Naive thymus-derived CD4-positive, alpha-beta T cell (primary cell): ENCODE measurements at regions not wholly inside any gene's neighbourhood (a gene's known extent, or its start where the extent isn't known, plus 50 kb on each side); places are given as distances from the start of the nearest gene placed in this dataset.

Experiments used
- ATAC-seq: fragments of 150-1000 bp; cut with Tn5 transposase; 2 replicates; pipeline ENCODE4 v1.10.0; 2021; ENCODE audit warnings: mild to moderate bottlenecking, moderate library complexity
- CTCF ChIA-PET: fragments of 350-600 bp; sonication (Branson Sonifier 250); formaldehyde crosslinking; loops from one replicate; lab custom pipeline; 2021; ENCODE audit warnings: antibody characterized with exemption; lab: Charles Lee
- POLR2A ChIA-PET: fragments of 350-600 bp; sonication (Branson Sonifier 250); formaldehyde crosslinking; loops from one replicate; lab custom pipeline; 2021; ENCODE audit warnings: antibody characterized with exemption, inconsistent platforms; lab: Charles Lee
- DNase-seq, 9 donors: peaks; one replicate each; pipeline versions ENCODE4 v3.0.0 to v3.0.0-alpha.2; 2020 to 2022; ENCODE audit warnings: mixed read lengths in 1 of 9
- H3K27ac ChIP-seq: one replicate; pipeline ENCODE4 v1.7.0; 2013; ENCODE audit warnings: mild to moderate bottlenecking, low read depth, low read length, moderate library complexity
- H3K27me3 ChIP-seq, 2 donors: one replicate each; pipeline ENCODE4 v1.7.0; 2013; ENCODE audit warnings: low read length in 2 of 2, mild to moderate bottlenecking in 2 of 2, moderate library complexity in 2 of 2; ENCODE audit not compliant: control insufficient read depth in 2 of 2, insufficient read depth in 2 of 2
- H3K36me3 ChIP-seq, 3 experiments: 1 replicate in 2 of 3; 2 replicates in 1 of 3; pipeline ENCODE4 v1.7.0; 2013; ENCODE audit warnings: low read length in 3 of 3, mild to moderate bottlenecking in 3 of 3, moderate library complexity in 1 of 3; ENCODE audit not compliant: insufficient read depth in 3 of 3, control insufficient read depth in 2 of 3
- H3K4me1 ChIP-seq, 2 donors: one replicate each; pipeline ENCODE4 v1.7.0; 2013; ENCODE audit warnings: low read length in 2 of 2, mild to moderate bottlenecking in 2 of 2, moderate library complexity in 1 of 2; ENCODE audit not compliant: control insufficient read depth in 2 of 2, insufficient read depth in 2 of 2
- H3K4me3 ChIP-seq: 2 replicates; pipeline ENCODE4 v1.7.0; 2013; ENCODE audit warnings: mild to moderate bottlenecking, low read length
- H3K9me3 ChIP-seq, 3 experiments: 1 replicate in 2 of 3; 2 replicates in 1 of 3; pipeline ENCODE4 v1.7.0; 2013; ENCODE audit warnings: low read length in 3 of 3; ENCODE audit not compliant: control insufficient read depth in 2 of 3
- H3K27ac Mint-ChIP-seq, 9 donors: one replicate each; pipeline ENCODE4 v1.8.0; 2020 to 2022; ENCODE audit warnings: mixed read lengths in 9 of 9, mild to moderate bottlenecking in 8 of 9, moderate library complexity in 5 of 9, inconsistent platforms in 2 of 9
- H3K27me3 Mint-ChIP-seq, 5 donors: one replicate each; pipeline ENCODE4 v1.8.0; 2021 to 2022; ENCODE audit warnings: mixed read lengths in 5 of 5, mild to moderate bottlenecking in 1 of 5
- H3K36me3 Mint-ChIP-seq, 5 donors: one replicate each; pipeline ENCODE4 v1.8.0; 2020 to 2022; ENCODE audit warnings: mixed read lengths in 5 of 5, mild to moderate bottlenecking in 3 of 5, inconsistent platforms in 1 of 5
- H3K4me1 Mint-ChIP-seq, 7 donors: one replicate each; pipeline ENCODE4 v1.8.0; 2020 to 2022; ENCODE audit warnings: mixed read lengths in 7 of 7, mild to moderate bottlenecking in 3 of 7, inconsistent platforms in 1 of 7
- H3K4me3 Mint-ChIP-seq, 10 donors: one replicate each; pipeline ENCODE4 v1.8.0; 2020 to 2022; ENCODE audit warnings: mild to moderate bottlenecking in 10 of 10, mixed read lengths in 10 of 10, moderate library complexity in 6 of 10, inconsistent platforms in 2 of 10
- H3K9me3 Mint-ChIP-seq, 11 donors: one replicate each; pipeline ENCODE4 v1.8.0; 2020 to 2022; ENCODE audit warnings: mixed read lengths in 11 of 11, mild to moderate bottlenecking in 4 of 11, inconsistent platforms in 1 of 11, moderate library complexity in 1 of 11
- intact Hi-C, 2 donors: fragments of 100-400 bp; cut with micrococcal nuclease; formaldehyde crosslinking; loops; one replicate each; pipeline ENCODE4 v1.15.1; 2023

DNA sequence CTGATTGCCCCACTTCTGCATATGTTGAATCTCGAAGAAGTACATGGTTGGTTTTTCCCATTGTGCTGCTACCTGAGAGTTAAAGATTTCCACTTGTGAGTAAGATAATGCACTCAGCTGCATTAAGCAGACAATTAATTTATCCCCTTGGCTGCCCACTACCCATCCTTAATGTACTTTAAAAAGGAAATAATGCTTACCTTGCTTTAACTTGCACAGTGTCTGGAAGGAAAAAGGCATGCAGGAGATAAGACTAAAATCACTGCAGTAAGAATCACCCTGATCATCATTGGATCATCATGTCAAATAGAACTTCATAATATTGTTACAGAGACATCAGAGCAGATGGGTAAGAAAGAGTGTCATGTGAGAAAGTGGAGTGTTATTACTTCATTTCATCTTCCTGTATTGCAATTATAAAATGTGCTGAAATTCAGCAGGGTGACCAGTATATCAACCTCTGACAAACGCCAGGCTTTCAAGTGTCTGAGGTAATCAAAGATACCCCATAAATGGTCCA is 207.3 kb upstream of the PIK3C3 start:
- Mint-ChIP-seq H3K27me3 (peaks cover 0 to 6% (median 5%) of the 10 kb centered on the region in 5 donors), H3K4me3 (no peak overlapping the region), H3K36me3 (no peaks in the 10 kb centered on the region), H3K9me3 (peaks cover 0 to 5% (median 0%) of the 10 kb centered on the region in 11 donors), H3K4me1 (no peaks in the 10 kb centered on the region), H3K27ac (no peak overlapping the region)
- Histone ChIP-seq H3K36me3 (no peaks in the 10 kb centered on the region), H3K27ac (no peak overlapping the region), H3K4me1 (no peaks in the 10 kb centered on the region), H3K9me3 (no peaks in the 10 kb centered on the region), H3K27me3 (no peaks in the 10 kb centered on the region), H3K4me3 (no peak overlapping the region)
- POLR2A ChIA-PET: no interaction called here
- no peak for DNase-seq
- CTCF ChIA-PET: no interaction called here
- intact Hi-C loops: no loop called here
- ATAC-seq: no peak

- H3K9me3 ChIP-seq: no peaks in the 10 kb centered on the region
- ATAC-seq: no peak
- H3K36me3 Mint-ChIP-seq: no peaks in the 10 kb centered on the region
- ChIA-PET POLR2A (no interaction called here), CTCF (no interaction called here)
- H3K4me1 Mint-ChIP-seq: no peaks in the 10 kb centered on the region
- no peak overlapping the region for H3K27ac Mint-ChIP-seq
- no peaks in the 10 kb centered on the region for H3K4me1 ChIP-seq
- no peak overlapping the region for H3K4me3 Mint-ChIP-seq
- H3K27me3 ChIP-seq: no peaks in the 10 kb centered on the region
- H3K9me3 Mint-ChIP-seq: peaks cover 0 to 7% (median 3%) of the 10 kb centered on the region in 11 donors
- H3K27me3 Mint-ChIP-seq: peaks cover 0 to 10% (median 5%) of the 10 kb centered on the region in 5 donors
- H3K4me3 ChIP-seq: no peak overlapping the region
- DNase-seq: no peak
- H3K27ac ChIP-seq: no peak overlapping the region
- H3K36me3 ChIP-seq: no peaks in the 10 kb centered on the region
- intact Hi-C loops: no loop called here
These were observed 209.6 kb upstream of the PIK3C3 start for GRCh38 chr18:41745166-41746049.

DNA sequence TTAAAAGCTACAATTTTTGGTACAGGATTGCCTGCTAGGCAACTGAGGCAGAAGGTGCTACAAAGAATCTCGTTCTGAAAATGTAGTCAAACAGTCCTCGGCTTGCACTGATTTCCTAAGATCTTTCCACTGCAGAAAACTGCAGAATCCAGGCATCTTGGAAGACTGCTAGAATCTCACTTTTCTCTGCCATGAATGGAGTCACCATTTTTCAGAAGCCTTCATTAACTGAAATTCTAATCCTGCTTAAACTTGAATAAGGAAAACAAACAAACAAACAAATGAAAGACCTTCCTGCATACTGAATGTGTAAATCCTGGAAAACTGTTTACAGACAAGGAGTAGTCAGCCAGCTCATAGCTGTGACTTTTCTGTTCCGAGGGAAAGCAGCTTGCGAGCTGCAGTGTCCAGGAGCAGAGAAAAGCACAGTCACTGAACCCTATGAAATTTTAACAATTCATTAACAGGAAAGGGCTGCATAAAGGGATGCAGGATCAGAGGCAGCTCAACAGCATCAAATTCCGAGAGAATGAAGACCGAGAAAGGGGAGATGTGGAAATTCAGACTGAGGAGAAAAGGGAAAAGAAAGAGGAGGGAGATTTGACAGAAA is 210.5 kb upstream of the PIK3C3 start:
- Histone ChIP-seq H3K27me3 (no peaks in the 10 kb centered on the region), H3K27ac (no peak overlapping the region), H3K9me3 (no peaks in the 10 kb centered on the region), H3K4me3 (no peak overlapping the region), H3K4me1 (no peaks in the 10 kb centered on the region), H3K36me3 (no peaks in the 10 kb centered on the region)
- no peak for ATAC-seq
- Mint-ChIP-seq H3K27me3 (peaks cover 0 to 10% (median 5%) of the 10 kb centered on the region in 5 donors), H3K9me3 (peaks cover 0 to 8% (median 3%) of the 10 kb centered on the region in 11 donors), H3K4me3 (no peak overlapping the region), H3K36me3 (no peaks in the 10 kb centered on the region), H3K4me1 (no peaks in the 10 kb centered on the region), H3K27ac (no peak overlapping the region)
- CTCF ChIA-PET: no interaction called here
- DNase-seq: no peak
- intact Hi-C loops: no loop called here
- POLR2A ChIA-PET: no interaction called here

DNA sequence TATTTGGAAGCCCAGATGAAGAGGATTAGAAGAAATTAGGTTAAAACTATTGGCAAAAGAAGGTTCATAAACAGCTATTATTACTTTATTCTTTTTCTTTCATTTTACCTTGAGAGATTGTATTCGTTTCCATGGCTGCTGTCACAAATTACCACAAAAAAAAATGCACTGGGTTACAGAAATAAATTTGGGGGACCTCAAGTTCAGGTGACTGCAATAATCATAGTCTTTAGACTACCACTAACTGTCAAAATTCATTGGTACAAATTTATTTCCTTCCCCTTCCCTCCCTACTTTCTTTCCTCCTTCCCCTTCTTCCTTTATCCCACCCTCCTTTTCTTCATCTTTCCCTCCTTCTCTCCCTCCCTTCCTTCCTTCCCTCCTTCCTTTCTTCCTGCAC is 217.8 kb upstream of the PIK3C3 start:
- no peak overlapping the region for H3K4me3 ChIP-seq
- H3K36me3 ChIP-seq: no peaks in the 10 kb centered on the region
- DNase-seq (no peak), ATAC-seq (no peak)
- Mint-ChIP-seq H3K27me3 (peaks cover 0 to 4% (median 0%) of the 10 kb centered on the region in 5 donors), H3K27ac (no peak overlapping the region), H3K4me1 (peaks cover 0 to 1% (median 0%) of the 10 kb centered on the region in 7 donors), H3K9me3 (peaks cover 0 to 15% (median 2%) of the 10 kb centered on the region in 11 donors), H3K36me3 (no peaks in the 10 kb centered on the region), H3K4me3 (no peak overlapping the region)
- ChIA-PET POLR2A (no interaction called here), CTCF (no interaction called here)
- no peaks in the 10 kb centered on the region for H3K27me3 ChIP-seq
- H3K27ac ChIP-seq: no peak overlapping the region
- no peaks in the 10 kb centered on the region for H3K4me1 ChIP-seq
- peaks cover 0 to 4% (median 2%) of the 10 kb centered on the region in 3 experiments for H3K9me3 ChIP-seq
- intact Hi-C loops: no loop called here

DNA sequence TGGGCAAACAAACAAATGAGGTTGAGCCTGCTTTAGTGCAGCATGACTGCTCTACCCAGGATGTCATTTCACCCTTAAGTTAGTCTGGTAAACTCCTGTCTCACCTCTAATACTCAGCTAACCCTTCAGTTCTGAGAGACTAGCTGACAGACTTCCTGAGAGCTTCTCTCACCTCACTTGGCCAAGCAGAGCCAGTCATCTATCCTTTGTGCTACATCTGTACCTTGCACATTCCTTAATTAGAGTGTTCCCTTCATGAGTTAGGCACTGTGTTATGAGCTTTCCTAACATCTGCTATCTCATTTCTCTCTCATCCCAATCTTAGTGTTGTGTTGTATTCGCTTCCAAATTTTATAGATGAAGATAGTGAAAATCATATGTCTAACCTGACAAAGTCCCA is 220.1 kb upstream of the PIK3C3 start:
- no peaks in the 10 kb centered on the region for H3K36me3 Mint-ChIP-seq
- ChIA-PET CTCF (no interaction called here), POLR2A (no interaction called here)
- no peak for DNase-seq
- no peaks in the 10 kb centered on the region for H3K27me3 ChIP-seq
- H3K27ac Mint-ChIP-seq: no peak overlapping the region
- no peak overlapping the region for H3K27ac ChIP-seq
- peaks cover 0 to 1% (median 0%) of the 10 kb centered on the region in 7 donors for H3K4me1 Mint-ChIP-seq
- ATAC-seq: no peak
- H3K4me3 Mint-ChIP-seq: no peak overlapping the region
- H3K9me3 ChIP-seq: peaks cover 0 to 4% (median 2%) of the 10 kb centered on the region in 3 experiments
- no peaks in the 10 kb centered on the region for H3K27me3 Mint-ChIP-seq
- H3K4me1 ChIP-seq: no peaks in the 10 kb centered on the region
- H3K4me3 ChIP-seq: no peak overlapping the region
- no peaks in the 10 kb centered on the region for H3K36me3 ChIP-seq
- H3K9me3 Mint-ChIP-seq: peaks cover 0 to 20% (median 0%) of the 10 kb centered on the region in 11 donors
- intact Hi-C loops: no loop called here

DNA sequence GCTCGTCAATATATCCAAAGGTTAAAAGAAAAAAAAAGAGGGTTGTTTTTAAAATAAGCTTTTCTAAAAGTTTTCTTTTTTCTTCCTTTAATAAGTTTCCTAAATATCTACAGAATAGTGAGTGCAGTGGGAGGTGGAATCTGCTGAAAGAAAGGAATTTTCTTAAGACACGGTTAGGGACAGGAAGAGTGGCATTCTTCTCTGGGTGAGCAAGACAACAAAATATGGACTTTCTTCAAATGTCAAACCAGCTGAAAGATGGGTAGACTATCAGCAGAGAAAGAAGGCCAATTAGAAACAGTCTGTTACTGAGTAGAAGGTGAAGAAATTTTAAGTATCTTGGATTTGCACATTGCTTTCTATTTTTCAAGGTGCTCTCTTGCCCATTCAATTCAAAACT is 222.7 kb upstream of the PIK3C3 start:
- H3K27me3 Mint-ChIP-seq: no peaks in the 10 kb centered on the region
- peaks cover 0 to 1% (median 0%) of the 10 kb centered on the region in 7 donors for H3K4me1 Mint-ChIP-seq
- H3K9me3 Mint-ChIP-seq: peaks cover 0 to 14% (median 0%) of the 10 kb centered on the region in 11 donors
- H3K4me3 Mint-ChIP-seq: no peak overlapping the region
- Histone ChIP-seq H3K9me3 (peaks cover 0 to 4% (median 0%) of the 10 kb centered on the region in 3 experiments), H3K27ac (no peak overlapping the region), H3K4me1 (no peaks in the 10 kb centered on the region), H3K36me3 (no peaks in the 10 kb centered on the region), H3K27me3 (no peaks in the 10 kb centered on the region), H3K4me3 (no peak overlapping the region)
- intact Hi-C loops: no loop called here
- ChIA-PET CTCF (no interaction called here), POLR2A (no interaction called here)
- no peak overlapping the region for H3K27ac Mint-ChIP-seq
- DNase-seq (no peak), ATAC-seq (no peak)
- no peaks in the 10 kb centered on the region for H3K36me3 Mint-ChIP-seq
